ENCODE measurements at regions not wholly inside any gene's neighbourhood (a gene's known extent, or its start where the extent isn't known, plus 50 kb on each side); places are given as distances from the start of the nearest gene placed in this dataset.

DNA sequence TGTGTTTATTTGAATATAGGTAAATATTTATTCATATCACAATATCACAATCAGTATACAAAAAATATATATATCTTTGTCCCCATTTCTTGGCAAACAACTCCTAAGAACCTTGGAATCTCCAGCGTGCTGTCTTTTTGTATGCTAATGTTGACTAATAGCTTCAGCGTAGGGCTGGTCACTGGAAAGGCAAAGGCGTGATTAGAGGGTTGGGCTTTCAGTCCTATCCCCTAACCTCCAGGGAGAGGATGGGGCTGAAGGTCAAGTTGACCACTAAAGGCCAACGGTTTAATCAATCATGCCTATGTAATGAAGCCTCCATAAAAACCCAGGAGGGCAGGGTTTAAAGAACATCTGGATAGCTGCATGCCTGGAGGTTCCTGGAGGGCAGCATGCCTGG, 79.6 kb upstream of the BNC2 start:
- Mint-ChIP-seq H3K9me3 (no peaks in the 10 kb centered on the region), H3K27ac (no peak overlapping the region), H3K36me3 (ENCODE audit: low read depth) (no peaks in the 10 kb centered on the region), H3K4me3 (no peak overlapping the region), H3K4me1 (no peaks in the 10 kb centered on the region), H3K27me3 (no peaks in the 10 kb centered on the region)
- ChIA-PET POLR2A (no interaction called here), CTCF (no interaction called here)
- DNase-seq (no peak), ATAC-seq (ENCODE audit: low read depth) (no peak)
- intact Hi-C loops (cut with micrococcal nuclease) = no loop called here
- TF ChIP-seq, protein P1, sequence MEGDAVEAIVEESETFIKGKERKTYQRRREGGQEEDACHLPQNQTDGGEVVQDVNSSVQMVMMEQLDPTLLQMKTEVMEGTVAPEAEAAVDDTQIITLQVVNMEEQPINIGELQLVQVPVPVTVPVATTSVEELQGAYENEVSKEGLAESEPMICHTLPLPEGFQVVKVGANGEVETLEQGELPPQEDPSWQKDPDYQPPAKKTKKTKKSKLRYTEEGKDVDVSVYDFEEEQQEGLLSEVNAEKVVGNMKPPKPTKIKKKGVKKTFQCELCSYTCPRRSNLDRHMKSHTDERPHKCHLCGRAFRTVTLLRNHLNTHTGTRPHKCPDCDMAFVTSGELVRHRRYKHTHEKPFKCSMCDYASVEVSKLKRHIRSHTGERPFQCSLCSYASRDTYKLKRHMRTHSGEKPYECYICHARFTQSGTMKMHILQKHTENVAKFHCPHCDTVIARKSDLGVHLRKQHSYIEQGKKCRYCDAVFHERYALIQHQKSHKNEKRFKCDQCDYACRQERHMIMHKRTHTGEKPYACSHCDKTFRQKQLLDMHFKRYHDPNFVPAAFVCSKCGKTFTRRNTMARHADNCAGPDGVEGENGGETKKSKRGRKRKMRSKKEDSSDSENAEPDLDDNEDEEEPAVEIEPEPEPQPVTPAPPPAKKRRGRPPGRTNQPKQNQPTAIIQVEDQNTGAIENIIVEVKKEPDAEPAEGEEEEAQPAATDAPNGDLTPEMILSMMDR (IDR thresholded peaks at IDR 0.05) = no peak

DNA sequence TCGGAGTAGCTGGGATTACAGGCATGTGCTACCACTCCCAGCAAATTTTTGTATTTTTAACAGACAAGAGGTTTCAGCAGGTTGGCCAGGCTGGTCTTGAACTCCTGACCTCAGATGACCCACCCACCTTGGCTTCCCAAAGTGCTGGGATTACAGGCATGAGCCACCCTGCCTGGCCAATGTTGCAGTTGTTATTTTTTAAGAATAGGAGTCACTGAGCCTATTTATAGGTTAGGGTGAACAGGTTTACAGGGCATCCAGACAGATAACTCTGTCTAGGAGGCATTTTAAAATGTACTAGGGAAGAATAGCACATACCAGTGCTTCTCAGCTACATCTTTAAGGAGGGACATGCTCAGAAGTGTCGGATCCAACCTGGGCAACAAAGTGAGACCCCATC, 60.1 kb upstream of the BNC2 start:
- Mint-ChIP-seq H3K27me3 (no peaks in the 10 kb centered on the region), H3K36me3 (ENCODE audit: low read depth) (no peaks in the 10 kb centered on the region), H3K27ac (no peak overlapping the region), H3K4me3 (no peak overlapping the region), H3K9me3 (peaks cover 9% of the 10 kb centered on the region), H3K4me1 (no peaks in the 10 kb centered on the region)
- no peak for ATAC-seq (ENCODE audit: low read depth)
- intact Hi-C loops (cut with micrococcal nuclease) = no loop called here
- no peak for DNase-seq
- CTCF ChIA-PET = no interaction called here
- TF ChIP-seq, protein P1 (IDR thresholded peaks at IDR 0.05) = no peak
- POLR2A ChIA-PET = no interaction called here

DNA sequence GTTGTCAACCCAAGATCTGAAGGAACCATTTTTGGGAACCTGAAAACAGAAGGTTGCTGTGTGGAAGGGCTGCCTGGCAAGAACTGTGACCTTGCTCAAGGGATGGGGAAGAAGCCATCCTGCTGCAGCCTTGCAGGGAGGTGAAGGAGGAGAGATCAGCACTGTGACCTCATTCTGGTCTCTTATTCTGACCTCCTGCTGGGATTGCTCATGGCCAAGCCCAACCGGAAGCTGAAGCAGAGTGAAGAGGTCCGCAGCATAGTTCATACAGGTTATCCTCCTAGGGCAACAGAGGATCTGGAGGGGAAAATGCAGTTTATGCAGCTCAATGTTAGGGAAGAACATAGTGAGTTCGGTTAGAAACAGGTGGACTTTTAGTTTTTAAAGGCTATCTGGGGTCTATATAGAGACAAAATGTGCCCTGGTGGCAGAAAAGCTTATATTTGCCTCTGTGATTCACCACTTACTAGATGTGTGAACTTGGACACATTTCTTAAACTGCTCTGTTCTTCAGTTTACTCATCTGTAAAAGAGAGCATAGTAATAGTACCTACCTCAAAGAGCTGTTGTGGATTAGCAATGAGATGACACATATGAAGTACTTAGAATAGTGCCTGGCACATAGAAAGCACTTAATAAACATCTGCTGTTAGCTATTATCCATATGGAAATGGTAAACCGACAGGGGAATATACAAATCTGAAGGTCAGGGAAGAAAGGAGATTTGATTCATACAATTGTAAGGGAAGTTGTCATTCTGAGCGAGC, 57.9 kb upstream of the BNC2 start:
- no peak for ATAC-seq (ENCODE audit: low read depth)
- H3K9me3 Mint-ChIP-seq = peaks cover 4% of the 10 kb centered on the region
- no peak overlapping the region for H3K27ac Mint-ChIP-seq
- H3K4me3 Mint-ChIP-seq = no peak overlapping the region
- DNase-seq = no peak
- H3K4me1 Mint-ChIP-seq = no peaks in the 10 kb centered on the region
- ChIA-PET CTCF (no interaction called here), POLR2A (no interaction called here)
- H3K36me3 Mint-ChIP-seq (ENCODE audit: low read depth) = no peaks in the 10 kb centered on the region
- TF ChIP-seq, protein P1 (IDR thresholded peaks at IDR 0.05) = no peak
- no peaks in the 10 kb centered on the region for H3K27me3 Mint-ChIP-seq
- intact Hi-C loops (cut with micrococcal nuclease) = no loop called here

DNA sequence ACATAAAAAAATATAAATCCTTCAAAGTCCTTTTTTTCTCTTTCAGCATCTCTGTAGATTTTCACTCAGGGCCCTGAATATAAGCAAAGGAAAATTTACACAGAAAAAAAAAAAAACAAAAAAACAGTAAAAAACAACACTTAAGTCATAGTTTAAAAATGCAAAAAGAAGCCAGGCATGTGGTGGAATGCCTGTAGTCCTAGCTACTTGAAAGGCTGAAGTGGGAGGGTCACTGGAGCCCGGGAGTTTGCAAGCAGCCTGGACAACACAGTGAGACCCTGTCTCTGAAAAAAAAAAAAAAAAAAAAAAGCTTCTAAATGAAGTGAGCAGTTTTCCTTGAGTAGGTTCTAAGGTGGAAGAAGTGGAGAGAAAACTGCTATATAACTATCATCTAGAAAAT, 55.0 kb upstream of the BNC2 start:
- H3K4me1 Mint-ChIP-seq = no peaks in the 10 kb centered on the region
- H3K9me3 Mint-ChIP-seq = no peaks in the 10 kb centered on the region
- TF ChIP-seq, protein P1 (IDR thresholded peaks at IDR 0.05) = no peak
- no peaks in the 10 kb centered on the region for H3K36me3 Mint-ChIP-seq (ENCODE audit: low read depth)
- ATAC-seq (ENCODE audit: low read depth) (no peak), DNase-seq (no peak)
- ChIA-PET CTCF (no interaction called here), POLR2A (no interaction called here)
- no peak overlapping the region for H3K4me3 Mint-ChIP-seq
- no peaks in the 10 kb centered on the region for H3K27me3 Mint-ChIP-seq
- intact Hi-C loops (cut with micrococcal nuclease) = no loop called here
- H3K27ac Mint-ChIP-seq = no peak overlapping the region

DNA sequence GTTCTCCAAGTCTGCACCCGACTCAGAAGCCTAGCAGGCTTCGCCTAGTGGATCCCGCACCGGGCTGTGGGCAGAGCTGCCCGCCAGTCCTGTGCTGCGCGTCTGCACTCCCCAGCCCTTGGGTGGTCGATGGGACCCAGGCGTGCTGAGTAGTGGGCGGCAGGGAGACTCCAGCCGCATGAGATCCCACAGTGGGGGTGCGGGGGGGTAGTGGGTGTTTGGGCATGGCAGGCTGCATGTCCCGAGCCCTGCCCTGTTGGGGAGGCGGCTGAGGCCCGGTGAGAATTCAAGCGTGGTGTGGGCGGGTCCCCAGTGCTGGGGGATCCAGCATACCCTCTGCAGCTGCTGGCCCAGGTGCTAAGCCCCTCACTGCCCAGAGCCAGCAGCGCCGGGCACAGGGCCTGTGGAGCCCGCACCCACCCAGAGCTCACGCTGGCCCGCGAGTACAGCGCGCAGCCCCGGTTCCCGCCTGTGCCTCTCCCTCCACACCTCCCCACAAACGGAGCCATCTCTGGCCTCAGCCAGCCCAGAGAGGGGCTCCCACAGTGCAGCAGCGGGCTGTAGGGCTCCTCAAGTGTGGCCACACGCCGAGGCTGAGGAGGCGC, 53.9 kb upstream of the BNC2 start:
- Mint-ChIP-seq H3K27me3 (no peaks in the 10 kb centered on the region), H3K4me1 (no peaks in the 10 kb centered on the region), H3K27ac (no peak overlapping the region), H3K9me3 (no peaks in the 10 kb centered on the region), H3K4me3 (no peak overlapping the region), H3K36me3 (ENCODE audit: low read depth) (no peaks in the 10 kb centered on the region)
- DNase-seq (no peak), ATAC-seq (ENCODE audit: low read depth) (no peak)
- CTCF ChIA-PET = no interaction called here
- TF ChIP-seq, protein P1 (IDR thresholded peaks at IDR 0.05) = no peak
- intact Hi-C loops (cut with micrococcal nuclease) = no loop called here
- POLR2A ChIA-PET = no interaction called here

Measured in activated B cell treated with CpG ODN at 0.5 μM for 24 hours (primary cell).